ENCODE measurements at regions not wholly inside any gene's neighbourhood (a gene's known extent, or its start where the extent isn't known, plus 50 kb on each side); places are given as distances from the start of the nearest gene placed in this dataset.
"Not testable (repeated sequence)": the region's sequence is repeated elsewhere in the genome, so short reads cannot be mapped to it uniquely, and the experiment has no call there.

- intact Hi-C loops (cut with DNase I) = no loop called here
- no peak for DNase-seq
Observed at GRCh38 chr6:4661391-4661790, 114.8 kb upstream of the CDYL start.

- DNase-seq = no peak
- intact Hi-C loops (cut with DNase I) = no loop called here
Observed at GRCh38 chr6:4660377-4661321, 115.6 kb upstream of the CDYL start.

GRCh38 chr6:4659719-4660118 lies 116.5 kb upstream of the CDYL start:
- DNase-seq; intact Hi-C loops (cut with DNase I): not testable (repeated sequence)

- intact Hi-C loops (cut with DNase I) = no loop called here
- no peak for DNase-seq
Observed at GRCh38 chr6:4658486-4658885, 117.7 kb upstream of the CDYL start.

GRCh38 chr6:4656106-4656505 lies 120.1 kb upstream of the CDYL start:
- intact Hi-C loops (cut with DNase I) = no loop called here
- DNase-seq = no peak

- no peak for DNase-seq
- intact Hi-C loops (cut with DNase I) = no loop called here
Observed at GRCh38 chr6:4655196-4656025, 120.8 kb upstream of the CDYL start.

- DNase-seq = no peak
- intact Hi-C loops (cut with DNase I) = no loop called here
Observed at GRCh38 chr6:4653141-4653540, 123.1 kb upstream of the CDYL start.

GRCh38 chr6:4651831-4652467 lies 124.3 kb upstream of the CDYL start:
- intact Hi-C loops (cut with DNase I) = no loop called here

GRCh38 chr6:4649728-4650127 lies 126.5 kb upstream of the CDYL start:
- intact Hi-C loops (cut with DNase I) = no loop called here
- no peak for DNase-seq

More at GRCh38 chr6:4651831-4652467, 124.3 kb upstream of the CDYL start:
- DNase-seq = no peak

- intact Hi-C loops (cut with DNase I) = no loop called here
- DNase-seq = peak; percentile 63 to 92 (median 82)
Observed at GRCh38 chr6:4647414-4648365, 128.5 kb upstream of the CDYL start.

GRCh38 chr6:4645713-4646360 lies 130.4 kb upstream of the CDYL start:
- no peak for DNase-seq
- intact Hi-C loops (cut with DNase I) = no loop called here

- intact Hi-C loops (cut with DNase I) = no loop called here
- no peak for DNase-seq
Observed at GRCh38 chr6:4644996-4645395, 131.2 kb upstream of the CDYL start.

- intact Hi-C loops (cut with DNase I) = no loop called here
- DNase-seq = no peak
Observed at GRCh38 chr6:4641461-4641860, 134.7 kb upstream of the CDYL start.

GRCh38 chr6:4640139-4640538 lies 136.1 kb upstream of the CDYL start:
- DNase-seq = no peak
- intact Hi-C loops (cut with DNase I) = no loop called here

GRCh38 chr6:4638641-4639040 lies 137.6 kb upstream of the CDYL start:
- DNase-seq = no peak
- intact Hi-C loops (cut with DNase I) = no loop called here

- intact Hi-C loops (cut with DNase I) = no loop called here
- peak in 1 of 42 donors; percentile 27 for DNase-seq
Observed at GRCh38 chr6:4637691-4638433, 138.3 kb upstream of the CDYL start.

GRCh38 chr6:4636881-4637224 lies 139.4 kb upstream of the CDYL start:
- intact Hi-C loops (cut with DNase I) = no loop called here
- no peak for DNase-seq
